ENCODE measurements at regions not wholly inside any gene's neighbourhood (a gene's known extent, or its start where the extent isn't known, plus 50 kb on each side); places are given as distances from the start of the nearest gene placed in this dataset.

DNA sequence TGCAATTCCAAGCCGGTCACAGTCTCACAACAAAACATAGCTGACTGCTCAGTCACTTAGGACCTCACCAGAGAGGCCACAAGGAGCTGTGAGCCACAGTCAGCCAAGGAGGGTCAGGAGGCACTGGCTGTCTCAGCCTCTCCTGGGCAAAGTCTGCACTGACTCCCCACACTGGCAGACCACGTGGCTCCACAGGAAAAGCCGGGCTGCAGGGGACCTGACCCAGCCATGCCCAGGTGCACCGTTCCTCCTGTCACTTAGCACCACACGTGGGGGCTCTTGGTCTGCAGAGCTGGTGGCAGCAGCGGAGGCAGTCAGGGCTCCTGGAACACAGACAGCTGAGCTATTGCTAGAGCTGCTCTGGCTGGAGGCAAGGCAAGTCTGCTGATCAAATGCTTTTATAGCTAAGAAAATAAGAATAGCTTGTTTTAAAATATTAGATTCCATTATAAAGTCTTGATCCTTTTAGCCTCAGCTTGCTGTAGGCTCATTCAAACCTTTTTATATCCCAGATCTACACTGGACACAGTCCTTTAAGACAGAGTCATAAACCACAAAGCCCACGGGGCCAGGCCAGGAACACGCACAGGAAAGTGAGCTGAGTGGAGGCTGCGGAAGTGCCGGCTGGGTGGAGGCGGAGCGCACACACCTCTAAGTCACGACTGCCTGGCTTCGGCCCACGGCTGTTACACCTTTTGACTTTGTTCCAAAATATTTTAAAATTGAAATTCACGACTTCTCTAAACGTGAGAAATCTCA, 744.1 kb downstream of the UQCRFS1 start:
- peak; percentile 85 for DNase-seq
- Histone ChIP-seq H3K27me3 (replicated peaks in 1 of 7) (peaks cover 0 to 3% (median 0%) of the 10 kb centered on the region in 7 donors), H3K27ac (peak overlapping the region in 5 of 8 donors; percentile 20 to 63 (median 34)), H3K9me3 (no peaks in the 10 kb centered on the region), H3K4me3 (no peak overlapping the region), H3K4me1 (peaks cover 0 to 63% (median 20%) of the 10 kb centered on the region in 6 donors), H3K36me3 (no peaks in the 10 kb centered on the region)
- intact Hi-C loops (cut with DNase I; ENCODE audit: low total_unique reads), result no loop called here
- WGBS, 5 donors, result 9 to 18% (median 13%) methylated on average over 12 to 17 of the region's 17 CpGs
- TF ChIP-seq POLR2AphosphoS5 (IDR thresholded peaks at IDR 0.05), result peak in 2 of 3 donors; percentile 45 to 50
- TF ChIP-seq, protein P1, sequence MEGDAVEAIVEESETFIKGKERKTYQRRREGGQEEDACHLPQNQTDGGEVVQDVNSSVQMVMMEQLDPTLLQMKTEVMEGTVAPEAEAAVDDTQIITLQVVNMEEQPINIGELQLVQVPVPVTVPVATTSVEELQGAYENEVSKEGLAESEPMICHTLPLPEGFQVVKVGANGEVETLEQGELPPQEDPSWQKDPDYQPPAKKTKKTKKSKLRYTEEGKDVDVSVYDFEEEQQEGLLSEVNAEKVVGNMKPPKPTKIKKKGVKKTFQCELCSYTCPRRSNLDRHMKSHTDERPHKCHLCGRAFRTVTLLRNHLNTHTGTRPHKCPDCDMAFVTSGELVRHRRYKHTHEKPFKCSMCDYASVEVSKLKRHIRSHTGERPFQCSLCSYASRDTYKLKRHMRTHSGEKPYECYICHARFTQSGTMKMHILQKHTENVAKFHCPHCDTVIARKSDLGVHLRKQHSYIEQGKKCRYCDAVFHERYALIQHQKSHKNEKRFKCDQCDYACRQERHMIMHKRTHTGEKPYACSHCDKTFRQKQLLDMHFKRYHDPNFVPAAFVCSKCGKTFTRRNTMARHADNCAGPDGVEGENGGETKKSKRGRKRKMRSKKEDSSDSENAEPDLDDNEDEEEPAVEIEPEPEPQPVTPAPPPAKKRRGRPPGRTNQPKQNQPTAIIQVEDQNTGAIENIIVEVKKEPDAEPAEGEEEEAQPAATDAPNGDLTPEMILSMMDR (IDR thresholded peaks at IDR 0.05 in 8 of 11, conservative IDR thresholded peaks at IDR 0.05 in 3 of 11), result no peak

DNA sequence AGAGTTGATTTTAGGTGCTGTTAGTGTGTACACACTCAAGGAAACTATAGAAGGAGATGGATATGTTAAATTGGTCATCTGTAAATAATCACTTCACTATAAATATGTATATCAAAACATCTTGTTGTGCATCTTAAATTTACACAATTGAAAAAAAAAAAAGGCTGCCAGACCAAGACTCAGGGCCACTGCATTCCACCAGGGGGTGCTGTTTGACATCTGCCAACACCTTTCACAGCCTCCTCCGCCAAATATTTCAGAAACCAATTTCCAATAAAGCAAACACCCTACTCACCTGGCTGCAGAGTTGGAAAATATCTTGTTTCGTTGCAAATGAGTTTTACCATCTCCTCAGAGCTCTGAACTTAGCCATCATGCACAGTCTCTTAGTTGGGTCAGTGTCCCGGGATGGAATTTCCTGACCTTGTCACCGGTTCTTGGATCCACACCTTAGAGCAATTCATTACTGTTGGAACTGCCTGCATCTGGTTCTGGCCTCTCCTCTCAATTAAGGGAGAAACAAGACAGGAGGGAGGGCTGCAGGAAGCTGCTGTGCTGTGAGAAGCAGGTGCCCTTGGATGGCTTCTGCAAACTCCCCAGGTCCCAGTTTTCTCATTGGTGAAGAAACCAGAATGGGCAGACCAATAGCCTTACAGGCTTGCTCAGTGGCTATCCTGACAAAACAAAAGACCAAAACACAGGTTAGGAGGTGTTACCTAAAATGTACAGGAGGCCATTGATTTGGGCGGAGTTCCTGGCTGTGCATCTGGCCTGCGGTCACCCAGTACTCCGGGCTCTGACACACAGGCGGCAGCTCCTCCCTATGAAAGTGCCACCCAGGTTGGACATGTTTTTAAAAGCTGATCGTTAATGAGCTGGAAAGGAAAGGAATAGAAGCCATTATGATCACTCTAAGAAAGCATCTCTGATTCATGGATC, 746.6 kb downstream of the UQCRFS1 start:
- Histone ChIP-seq H3K36me3 (no peaks in the 10 kb centered on the region), H3K4me1 (peaks cover 0 to 43% (median 14%) of the 10 kb centered on the region in 6 donors), H3K4me3 (no peak overlapping the region), H3K9me3 (no peaks in the 10 kb centered on the region), H3K27me3 (replicated peaks in 1 of 7) (peaks cover 0 to 3% (median 0%) of the 10 kb centered on the region in 7 donors), H3K27ac (no peak overlapping the region)
- WGBS, 5 donors, result 71 to 79% (median 74%) methylated on average over 9 of the region's 9 CpGs
- DNase-seq, result peak; percentile 71
- intact Hi-C loops (cut with DNase I; ENCODE audit: low total_unique reads), result no loop called here
- TF ChIP-seq, protein P1 (IDR thresholded peaks at IDR 0.05 in 8 of 11, conservative IDR thresholded peaks at IDR 0.05 in 3 of 11), result peak; percentile 54 to 80 (median 73)
- no peak for TF ChIP-seq POLR2AphosphoS5 (IDR thresholded peaks at IDR 0.05)
- no peak for TF ChIP-seq POLR2A (IDR thresholded peaks at IDR 0.05)

DNA sequence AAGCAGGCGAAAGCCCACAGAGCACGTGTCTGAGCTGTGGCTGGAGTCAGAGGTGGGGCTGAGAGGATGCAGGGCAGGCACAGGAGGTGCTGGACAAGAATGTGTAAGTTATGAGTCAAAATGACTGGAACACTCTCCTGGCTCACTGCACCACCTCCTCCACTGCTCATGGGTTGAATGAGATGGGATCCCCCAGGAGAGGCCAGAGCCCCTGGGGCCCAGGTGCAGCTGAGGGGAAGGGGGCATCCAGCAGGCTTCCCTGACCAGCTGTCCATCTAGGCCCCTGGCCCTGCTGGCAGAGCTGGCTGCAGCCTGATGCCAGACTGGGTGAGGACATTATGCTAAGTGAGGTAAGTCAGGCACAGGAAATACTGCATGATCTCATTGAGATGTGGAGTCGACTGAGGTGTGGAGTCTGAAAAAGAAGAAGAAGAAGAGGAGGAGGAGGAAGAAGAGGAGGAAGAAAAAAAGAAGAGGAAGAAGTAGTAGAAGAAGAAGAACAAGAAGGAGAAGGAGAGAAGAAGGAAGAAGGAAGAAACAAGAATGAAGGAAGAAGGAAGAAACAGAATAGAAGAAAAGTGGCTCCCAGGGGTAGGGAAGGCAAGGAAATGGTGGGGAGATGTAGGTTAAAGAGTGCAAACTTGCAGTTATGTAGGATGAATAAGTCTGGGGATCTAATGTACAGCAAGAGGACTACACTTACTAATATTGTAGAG, 747.4 kb downstream of the UQCRFS1 start:
- Histone ChIP-seq H3K27me3 (replicated peaks in 1 of 7) (peaks cover 0 to 3% (median 0%) of the 10 kb centered on the region in 7 donors), H3K27ac (no peak overlapping the region), H3K4me3 (no peak overlapping the region), H3K9me3 (no peaks in the 10 kb centered on the region), H3K36me3 (no peaks in the 10 kb centered on the region), H3K4me1 (peaks cover 0 to 42% (median 14%) of the 10 kb centered on the region in 6 donors)
- 61 to 69% (median 66%) methylated on average over 3 of the region's 3 CpGs for WGBS, 5 donors
- TF ChIP-seq POLR2A (IDR thresholded peaks at IDR 0.05) (no peak), POLR2AphosphoS5 (IDR thresholded peaks at IDR 0.05) (no peak)
- TF ChIP-seq, protein P1 (IDR thresholded peaks at IDR 0.05 in 8 of 11, conservative IDR thresholded peaks at IDR 0.05 in 3 of 11), result no peak
- intact Hi-C loops (cut with DNase I; ENCODE audit: low total_unique reads), result no loop called here
- DNase-seq, result peak; percentile 54

Data from spleen (tissue), 11 donors.